MCF 10A (cell line): ENCODE measurements at regions not wholly inside any gene's neighbourhood (a gene's known extent, or its start where the extent isn't known, plus 50 kb on each side); places are given as distances from the start of the nearest gene placed in this dataset.
A peak's percentile ranks its signal among the peaks of the same experiment; 100 is the strongest.

Source experiments
- BruUV-seq: library from RNA; stranded (reverse); fragments of 400-500 nt; replicated peaks from 2 replicates; lab custom pipeline; 2021; lab: Mats Ljungman, UMichigan
- CTCF ChIA-PET: fragments of 300-600 bp; sonication (Branson Sonifier 250); formaldehyde crosslinking; extraction: SDS; loops from one replicate; lab custom pipeline; 2021; ENCODE audit warnings: antibody characterized with exemption, inconsistent platforms; lab: Yijun Ruan, JAX
- POLR2A ChIA-PET: fragments of 300-600, 350-650 bp; sonication (Branson Sonifier 250); formaldehyde crosslinking; extraction: SDS; loops from one replicate; lab custom pipeline; 2020; ENCODE audit warnings: antibody characterized with exemption, inconsistent platforms; lab: Yijun Ruan, JAX
- DNase-seq: peaks from one replicate; pipeline ENCODE4 v3.0.0-alpha.2; 2018; ENCODE audit not compliant: unreplicated experiment
- H3K27ac Mint-ChIP-seq: one replicate; pipeline ENCODE4 v1.8.0; 2022; ENCODE audit warnings: mild to moderate bottlenecking, low read depth, mixed read lengths; ENCODE audit not compliant: unreplicated experiment
- H3K27me3 Mint-ChIP-seq: one replicate; pipeline ENCODE4 v1.8.0; 2022; ENCODE audit warnings: mixed read lengths; ENCODE audit not compliant: insufficient read depth, unreplicated experiment
- H3K36me3 Mint-ChIP-seq: one replicate; pipeline ENCODE4 v1.8.0; 2022; ENCODE audit warnings: mild to moderate bottlenecking, moderate library complexity, mixed read lengths; ENCODE audit not compliant: insufficient read depth, unreplicated experiment
- H3K4me1 Mint-ChIP-seq: one replicate; pipeline ENCODE4 v1.8.0; 2022; ENCODE audit warnings: mixed read lengths; ENCODE audit not compliant: insufficient read depth, unreplicated experiment
- H3K4me3 Mint-ChIP-seq: one replicate; pipeline ENCODE4 v1.8.0; 2022; ENCODE audit warnings: mild to moderate bottlenecking, moderate library complexity, mixed read lengths; ENCODE audit not compliant: unreplicated experiment
- H3K9me3 Mint-ChIP-seq: one replicate; pipeline ENCODE4 v1.8.0; 2022; ENCODE audit warnings: mixed read lengths; ENCODE audit not compliant: unreplicated experiment
- CTCF ChIP-seq: fragments of 200-600 bp; IDR thresholded peaks from one replicate; pipeline ENCODE4 v1.8.0; 2022; ENCODE audit warnings: antibody characterized with exemption, mild to moderate bottlenecking; ENCODE audit not compliant: unreplicated experiment
- intact Hi-C: fragments of 100-400 bp; cut with micrococcal nuclease; formaldehyde crosslinking; loops from 2 replicates; pipeline ENCODE4 v1.14.1; 2022

GRCh38 chr1:185681034-185681633 lies 53.1 kb upstream of the HMCN1 start:
- Mint-ChIP-seq H3K27ac (no peak overlapping the region), H3K9me3 (no peaks in the 10 kb centered on the region), H3K27me3 (no peaks in the 10 kb centered on the region), H3K36me3 (no peaks in the 10 kb centered on the region), H3K4me3 (no peak overlapping the region), H3K4me1 (no peaks in the 10 kb centered on the region)
- TF ChIP-seq CTCF: peak; percentile 60
- POLR2A ChIA-PET: interaction anchor here (0.6 to 4.6 kb wide), 8 partner anchors 11 to 477 kb away, joined by 3 to 36 read pairs (median 4); partner anchors contain the start of gene IVNS1ABP
- intact Hi-C loops: loop anchor here (1.0 to 5.0 kb wide), 4 partner anchors 444 to 876 kb away; no protein-coding TSS in a partner anchor
- no TSS peak for BruUV-seq
- DNase-seq: peak; percentile 81
- CTCF ChIA-PET: interaction anchor here (0.6 to 5.0 kb wide), 102 partner anchors 8 to 1738 kb away, joined by 3 to 72 read pairs (median 4); partner anchors contain the start of genes EDEM3, IVNS1ABP, SWT1 and TRMT1L

GRCh38 chr1:185680453-185680852 lies 53.7 kb upstream of the HMCN1 start:
- no peaks in the 10 kb centered on the region for H3K9me3 Mint-ChIP-seq
- no peak for TF ChIP-seq CTCF
- H3K4me1 Mint-ChIP-seq: no peaks in the 10 kb centered on the region
- H3K27me3 Mint-ChIP-seq: no peaks in the 10 kb centered on the region
- no peak for DNase-seq
- H3K27ac Mint-ChIP-seq: no peak overlapping the region
- POLR2A ChIA-PET: interaction anchor here (0.6 to 4.6 kb wide), 8 partner anchors 11 to 937 kb away, joined by 3 to 36 read pairs (median 4); partner anchors contain the start of gene IVNS1ABP
- BruUV-seq: no TSS peak
- CTCF ChIA-PET: interaction anchor here (0.6 to 5.0 kb wide), 101 partner anchors 9 to 929 kb away, joined by 3 to 72 read pairs (median 4); partner anchors contain the start of genes EDEM3, IVNS1ABP, SWT1 and TRMT1L
- no peak overlapping the region for H3K4me3 Mint-ChIP-seq
- intact Hi-C loops: loop anchor here (2.0 to 5.0 kb wide), 3 partner anchors 443 to 876 kb away; no protein-coding TSS in a partner anchor
- H3K36me3 Mint-ChIP-seq: no peaks in the 10 kb centered on the region

GRCh38 chr1:185679220-185679619 lies 55.0 kb upstream of the HMCN1 start:
- no TSS peak for BruUV-seq
- ChIA-PET CTCF (interaction anchor here (0.5 to 5.0 kb wide), 27 partner anchors 8 to 871 kb away, joined by 3 to 72 read pairs (median 5); partner anchors contain the start of gene IVNS1ABP), POLR2A (interaction anchor here (1.1 to 4.6 kb wide), 4 partner anchors 9 to 365 kb away, joined by 3 to 36 read pairs (median 6); partner anchors contain the start of gene IVNS1ABP)
- Mint-ChIP-seq H3K27ac (no peak overlapping the region), H3K4me3 (no peak overlapping the region), H3K4me1 (no peaks in the 10 kb centered on the region), H3K9me3 (no peaks in the 10 kb centered on the region), H3K27me3 (no peaks in the 10 kb centered on the region), H3K36me3 (no peaks in the 10 kb centered on the region)
- intact Hi-C loops: no loop called here
- no peak for DNase-seq
- no peak for TF ChIP-seq CTCF

GRCh38 chr1:185676969-185677368 lies 57.2 kb upstream of the HMCN1 start:
- BruUV-seq: no TSS peak
- intact Hi-C loops: no loop called here
- POLR2A ChIA-PET: interaction anchor here (0.6 to 1.0 kb wide), 2 partner anchors 360 to 361 kb away, joined by 3 read pairs; partner anchors contain the start of gene IVNS1ABP
- CTCF ChIA-PET: interaction anchor here (0.8 to 1.6 kb wide), 3 partner anchors 136 to 438 kb away, joined by 3 to 6 read pairs (median 5); no protein-coding TSS in a partner anchor
- Mint-ChIP-seq H3K27ac (no peak overlapping the region), H3K27me3 (no peaks in the 10 kb centered on the region), H3K36me3 (peaks cover 5% of the 10 kb centered on the region), H3K9me3 (no peaks in the 10 kb centered on the region), H3K4me1 (no peaks in the 10 kb centered on the region), H3K4me3 (no peak overlapping the region)
- no peak for TF ChIP-seq CTCF
- no peak for DNase-seq
